Endothelial cell of umbilical vein (primary cell): ENCODE measurements at regions not wholly inside any gene's neighbourhood (a gene's known extent, or its start where the extent isn't known, plus 50 kb on each side); places are given as distances from the start of the nearest gene placed in this dataset.

ENCODE experiments used
- BruUV-seq: library from RNA; stranded (reverse); fragments of 400-500 nt; replicated peaks from 2 replicates; lab custom pipeline; 2021; lab: Mats Ljungman, UMichigan
- CTCF ChIA-PET: fragments of 300-600, 350-600 bp; sonication (Branson Sonifier 250); formaldehyde crosslinking; loops from one replicate; lab custom pipeline; 2021; ENCODE audit warnings: antibody characterized with exemption, inconsistent platforms; lab: Charles Lee
- POLR2A ChIA-PET: fragments of 300-600, 350-600 bp; sonication (Branson Sonifier 250); formaldehyde crosslinking; loops from one replicate; lab custom pipeline; 2021; ENCODE audit warnings: antibody characterized with exemption, inconsistent platforms; lab: Charles Lee
- DNase-seq: peaks from one replicate; pipeline ENCODE4 v3.0.0-alpha.2; 2011; ENCODE audit warnings: low read depth, low spot score
- FAIRE-seq: peaks from 2 replicates; lab custom pipeline; 2011; peaks lifted over from hg19 to GRCh38; lab: Jason Lieb, UNC
- H2AFZ ChIP-seq: 2 replicates; pipeline ENCODE4 v1.6.0; 2012; ENCODE audit warnings: low read depth, low read length, control low read depth, inconsistent platforms
- H3K27ac ChIP-seq: 2 replicates; pipeline ENCODE4 v1.5.1; 2011; ENCODE audit warnings: low read depth, mild to moderate bottlenecking, control low read depth, low read length, moderate library complexity; ENCODE audit not compliant: insufficient read depth
- H3K27me3 ChIP-seq, 2 experiments: 2 replicates each; pipeline versions ENCODE4 v1.6.0 to v1.6.1; 2011; ENCODE audit warnings: low read length in 2 of 2, mixed read lengths in 1 of 2; ENCODE audit not compliant: control insufficient read depth in 2 of 2, insufficient read depth in 2 of 2
- H3K36me3 ChIP-seq, 2 experiments: 2 replicates in 1 of 2; 3 replicates in 1 of 2; pipeline ENCODE4 v1.5.1; 2011; ENCODE audit warnings: low read length in 2 of 2, mild to moderate bottlenecking in 1 of 2, moderate library complexity in 1 of 2; ENCODE audit not compliant: control insufficient read depth in 2 of 2, insufficient read depth in 2 of 2; ENCODE audit errors: extremely low read depth in 1 of 2
- H3K4me1 ChIP-seq: 3 replicates; pipeline ENCODE4 v1.5.1; 2011; ENCODE audit warnings: mild to moderate bottlenecking, low read length; ENCODE audit not compliant: control insufficient read depth, insufficient read depth; ENCODE audit errors: extremely low read depth
- H3K4me2 ChIP-seq: 2 replicates; pipeline ENCODE4 v1.6.1; 2011; ENCODE audit warnings: low read length, control low read depth, mixed read lengths; ENCODE audit not compliant: insufficient read depth
- H3K4me3 ChIP-seq, 3 experiments: fragments of 200-600 bp in 1 of 3; sonication (generic), shearing (Covaris generic) in 1 of 3; replicated peaks in 1 of 3; 2 replicates each; pipeline ENCODE4 v1.5.1; 2011 to 2016; ENCODE audit warnings: control low read depth in 3 of 3, low read length in 3 of 3, mild to moderate bottlenecking in 2 of 3, inconsistent platforms in 1 of 3, low read depth in 1 of 3, moderate library complexity in 1 of 3; ENCODE audit not compliant: insufficient read depth in 1 of 3
- H3K79me2 ChIP-seq: 2 replicates; pipeline ENCODE4 v1.6.0; 2012; ENCODE audit warnings: low read length, inconsistent platforms; ENCODE audit not compliant: control insufficient read depth, insufficient read depth
- H3K9ac ChIP-seq: replicated peaks from 2 replicates; pipeline ENCODE3; 2011; ENCODE audit warnings: low read length, control low read depth; ENCODE audit not compliant: insufficient read depth; ENCODE audit errors: extremely low read depth
- H3K9me1 ChIP-seq: replicated peaks from 3 replicates; pipeline ENCODE4 v1.6.0; 2011; ENCODE audit warnings: mild to moderate bottlenecking, low read length; ENCODE audit not compliant: control insufficient read depth, insufficient read depth; ENCODE audit errors: extremely low read depth
- H3K9me3 ChIP-seq: replicated peaks from 2 replicates; pipeline ENCODE4 v1.5.1; 2012; ENCODE audit warnings: low read length, inconsistent platforms; ENCODE audit not compliant: control insufficient read depth, insufficient read depth
- H4K20me1 ChIP-seq: replicated peaks from 2 replicates; pipeline ENCODE3; 2011; ENCODE audit warnings: mild to moderate bottlenecking, low read length; ENCODE audit not compliant: control insufficient read depth, insufficient read depth; ENCODE audit errors: extremely low read depth
- CTCF ChIP-seq, 2 donors: IDR thresholded peaks; 1 replicate in 1 of 2; 2 replicates in 1 of 2; pipeline ENCODE4 v1.5.1; 2011; ENCODE audit warnings: low read length in 2 of 2, mild to moderate bottlenecking in 2 of 2, moderate library complexity in 2 of 2, control low read depth in 1 of 2, inconsistent platforms in 1 of 2, low read depth in 1 of 2; ENCODE audit not compliant: insufficient read depth in 1 of 2; ENCODE audit errors: extremely low read depth in 1 of 2
- EZH2 ChIP-seq: IDR thresholded peaks from 2 replicates; pipeline ENCODE4 v1.6.1; 2012; ENCODE audit warnings: borderline replicate concordance, low read depth, mild to moderate bottlenecking, moderate library complexity, low read length, inconsistent platforms; ENCODE audit not compliant: severe bottlenecking
- FOS ChIP-seq: IDR thresholded peaks from 2 replicates; pipeline ENCODE4 v1.6.1; 2011; ENCODE audit warnings: mild to moderate bottlenecking, low read length, moderate library complexity, borderline replicate concordance; ENCODE audit not compliant: insufficient read depth
- GATA2 ChIP-seq: IDR thresholded peaks from 2 replicates; pipeline ENCODE4 v1.7.0; 2011; ENCODE audit warnings: low read depth, mild to moderate bottlenecking, moderate library complexity, mixed read lengths, low read length; ENCODE audit not compliant: insufficient read length, insufficient read depth
- JUN ChIP-seq: IDR thresholded peaks from 2 replicates; pipeline ENCODE4 v1.6.1; 2011; ENCODE audit warnings: borderline replicate concordance, low read depth; ENCODE audit not compliant: insufficient read length, insufficient read depth
- MAX ChIP-seq: IDR thresholded peaks from 2 replicates; pipeline ENCODE4 v1.6.1; 2011; ENCODE audit not compliant: insufficient read depth, insufficient read length
- MYC ChIP-seq: IDR thresholded peaks from one replicate; pipeline ENCODE4 v1.6.1; 2011; ENCODE audit warnings: mild to moderate bottlenecking, low read depth, low read length
- POLR2A ChIP-seq: IDR thresholded peaks from 2 replicates; pipeline ENCODE4 v1.6.1; 2012; ENCODE audit warnings: low read depth, mild to moderate bottlenecking, control low read depth, low read length
- POLR2AphosphoS5 ChIP-seq: IDR thresholded peaks from 2 replicates; pipeline ENCODE4 v1.6.1; 2012; ENCODE audit warnings: low read depth, mild to moderate bottlenecking, control low read depth, low read length, moderate library complexity; ENCODE audit not compliant: insufficient read depth
- dilution Hi-C: fragments of 300-500 bp; cut with MboI; formaldehyde crosslinking; loops from one replicate; pipeline ENCODE4 v1.15.0; 2019; ENCODE audit warnings: low sequenced_read_pairs; ENCODE audit not compliant: extremely low pct_ligation_motif_present
- intact Hi-C: fragments of 100-400 bp; cut with micrococcal nuclease; formaldehyde crosslinking; loops from one replicate; pipeline ENCODE4 v1.10.0; 2022

- Histone ChIP-seq H3K9ac (no peak overlapping the region), H3K79me2 (no peaks in the 10 kb centered on the region), H4K20me1 (no peaks in the 10 kb centered on the region), H3K27ac (no peak overlapping the region), H3K36me3 (no peaks in the 10 kb centered on the region), H3K9me3 (peaks cover 2% of the 10 kb centered on the region), H3K4me3 (no peak overlapping the region), H3K9me1 (no peaks in the 10 kb centered on the region), H2AFZ (no peak overlapping the region), H3K4me1 (no peaks in the 10 kb centered on the region), H3K27me3 (no peaks in the 10 kb centered on the region), H3K4me2 (no peak overlapping the region)
- POLR2A ChIA-PET: no interaction called here
- intact Hi-C loops: no loop called here
- DNase-seq: no peak
- no peak for FAIRE-seq
- dilution Hi-C loops: no loop called here
- TF ChIP-seq JUN: no peak
- CTCF ChIA-PET: no interaction called here
- BruUV-seq: no TSS peak
These were observed 892.6 kb upstream of the FRG1 start for GRCh38 chr4:189048119-189048518.

DNA sequence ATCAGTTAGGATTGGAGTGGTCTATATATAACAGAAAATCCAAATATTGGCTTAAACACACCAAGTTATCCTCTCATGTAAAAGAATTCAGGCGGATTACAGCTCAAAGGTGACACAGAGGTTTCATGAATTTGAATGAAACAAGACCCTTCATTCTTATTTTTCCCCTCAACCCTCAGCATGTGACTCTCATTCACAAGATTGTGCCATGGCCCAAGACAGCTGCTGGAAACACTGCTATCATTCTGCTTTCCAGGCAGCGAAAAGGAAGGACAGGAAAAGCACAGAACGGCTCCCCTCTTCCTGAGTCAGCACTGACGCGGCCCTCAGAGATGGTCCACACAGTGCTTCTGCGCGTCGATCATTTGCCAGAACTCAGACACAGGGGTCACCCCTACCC is 891.0 kb upstream of the FRG1 start:
- Histone ChIP-seq H3K4me2 (no peak overlapping the region), H4K20me1 (no peaks in the 10 kb centered on the region), H3K9me3 (peaks cover 2% of the 10 kb centered on the region), H2AFZ (no peak overlapping the region), H3K4me1 (no peaks in the 10 kb centered on the region), H3K4me3 (no peak overlapping the region), H3K9me1 (no peaks in the 10 kb centered on the region), H3K9ac (no peak overlapping the region), H3K27me3 (no peaks in the 10 kb centered on the region), H3K79me2 (no peaks in the 10 kb centered on the region), H3K36me3 (no peaks in the 10 kb centered on the region), H3K27ac (no peak overlapping the region)
- no peak for DNase-seq
- CTCF ChIA-PET: no interaction called here
- POLR2A ChIA-PET: no interaction called here
- TF ChIP-seq MAX (no peak), POLR2A (no peak), EZH2 (no peak), GATA2 (no peak), POLR2AphosphoS5 (no peak), CTCF (IDR thresholded peaks at IDR 0.05; ENCODE audit: extremely low read depth in 1 of 2, insufficient read depth in 1 of 2, low read depth in 1 of 2, low read length in 2 of 2) (no peak), MYC (no peak), JUN (no peak), FOS (no peak)
- no peak for FAIRE-seq
- intact Hi-C loops: no loop called here
- dilution Hi-C loops: no loop called here
- BruUV-seq: no TSS peak
